ENCODE measurements at regions not wholly inside any gene's neighbourhood (a gene's known extent, or its start where the extent isn't known, plus 50 kb on each side); places are given as distances from the start of the nearest gene placed in this dataset.

DNA sequence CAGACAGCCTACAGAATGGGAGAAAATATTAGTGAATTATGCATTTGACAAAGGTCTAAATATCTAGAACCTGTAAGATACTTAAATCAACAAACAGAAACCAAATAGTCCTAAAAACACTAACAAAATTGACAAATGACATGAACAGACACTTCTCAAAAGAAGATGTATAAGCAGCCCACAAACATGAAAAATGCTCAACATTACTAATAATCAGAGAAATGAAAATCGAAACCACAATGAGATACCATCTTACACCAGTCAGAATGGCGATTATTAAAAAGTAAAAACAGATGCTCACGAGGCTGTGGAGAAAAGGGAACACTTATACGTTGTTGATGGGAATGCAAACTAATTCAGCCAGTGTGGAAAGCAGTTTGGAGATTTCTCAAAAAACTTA lies 1186.8 kb downstream of the DTWD2 start:
- TF ChIP-seq, protein P1, sequence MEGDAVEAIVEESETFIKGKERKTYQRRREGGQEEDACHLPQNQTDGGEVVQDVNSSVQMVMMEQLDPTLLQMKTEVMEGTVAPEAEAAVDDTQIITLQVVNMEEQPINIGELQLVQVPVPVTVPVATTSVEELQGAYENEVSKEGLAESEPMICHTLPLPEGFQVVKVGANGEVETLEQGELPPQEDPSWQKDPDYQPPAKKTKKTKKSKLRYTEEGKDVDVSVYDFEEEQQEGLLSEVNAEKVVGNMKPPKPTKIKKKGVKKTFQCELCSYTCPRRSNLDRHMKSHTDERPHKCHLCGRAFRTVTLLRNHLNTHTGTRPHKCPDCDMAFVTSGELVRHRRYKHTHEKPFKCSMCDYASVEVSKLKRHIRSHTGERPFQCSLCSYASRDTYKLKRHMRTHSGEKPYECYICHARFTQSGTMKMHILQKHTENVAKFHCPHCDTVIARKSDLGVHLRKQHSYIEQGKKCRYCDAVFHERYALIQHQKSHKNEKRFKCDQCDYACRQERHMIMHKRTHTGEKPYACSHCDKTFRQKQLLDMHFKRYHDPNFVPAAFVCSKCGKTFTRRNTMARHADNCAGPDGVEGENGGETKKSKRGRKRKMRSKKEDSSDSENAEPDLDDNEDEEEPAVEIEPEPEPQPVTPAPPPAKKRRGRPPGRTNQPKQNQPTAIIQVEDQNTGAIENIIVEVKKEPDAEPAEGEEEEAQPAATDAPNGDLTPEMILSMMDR (optimal IDR thresholded peaks at IDR 0.05 in 1 of 3, IDR thresholded peaks at IDR 0.05 in 1 of 3, conservative IDR thresholded peaks at IDR 0.05 in 1 of 3; ENCODE audit: extremely low read depth in 1 of 3, insufficient read depth in 2 of 3, low read length in 3 of 3) = no peak
- no peak for TF ChIP-seq EZH2 (IDR thresholded peaks at IDR 0.05; ENCODE audit: low read length)

Measured in keratinocyte (primary cell).